WTC11 (cell line): ENCODE measurements at regions not wholly inside any gene's neighbourhood (a gene's known extent, or its start where the extent isn't known, plus 50 kb on each side); places are given as distances from the start of the nearest gene placed in this dataset.

Source experiments
- ATAC-seq: fragments of 200-7000 bp; cut with Tn5 transposase; 2 replicates; pipeline ENCODE4 v1.10.0; 2021; ENCODE audit warnings: mild to moderate bottlenecking, moderate library complexity
- CTCF ChIA-PET: fragments of 300-600 bp; sonication (Branson Sonifier 250); formaldehyde crosslinking; loops from one replicate; lab custom pipeline; 2021; ENCODE audit warnings: antibody characterized with exemption; lab: Charles Lee
- POLR2A ChIA-PET: fragments of 350-600 bp; sonication (Branson Sonifier 250); formaldehyde crosslinking; loops from one replicate; lab custom pipeline; 2021; ENCODE audit warnings: antibody characterized with exemption; lab: Charles Lee
- DNase-seq: peaks from one replicate; pipeline ENCODE4 v3.0.0; 2021; ENCODE audit warnings: low spot score
- H3K27ac Mint-ChIP-seq: 2 replicates; pipeline ENCODE4 v1.8.0; 2021; ENCODE audit warnings: mixed read lengths
- H3K27me3 Mint-ChIP-seq: 2 replicates; pipeline ENCODE4 v1.8.0; 2021; ENCODE audit warnings: low read depth, mild to moderate bottlenecking, moderate library complexity, mixed read lengths
- H3K36me3 Mint-ChIP-seq: 2 replicates; pipeline ENCODE4 v1.8.0; 2021; ENCODE audit warnings: mixed read lengths
- H3K4me1 Mint-ChIP-seq: 2 replicates; pipeline ENCODE4 v1.8.0; 2022; ENCODE audit warnings: mixed read lengths
- H3K4me3 Mint-ChIP-seq: 2 replicates; pipeline ENCODE4 v1.8.0; 2021; ENCODE audit warnings: mild to moderate bottlenecking, moderate library complexity, mixed read lengths
- H3K9me3 Mint-ChIP-seq: 2 replicates; pipeline ENCODE4 v1.8.0; 2021; ENCODE audit warnings: mixed read lengths
- ATF6 ChIP-seq: sonication (generic); formaldehyde crosslinking; IDR thresholded peaks from 2 replicates; pipeline ENCODE4 v1.8.1; 2023; ENCODE audit warnings: mild to moderate bottlenecking, missing genetic modification reagents
- CBFB ChIP-seq: sonication (generic); formaldehyde crosslinking; IDR thresholded peaks from 2 replicates; pipeline ENCODE4 v1.8.1; 2022; ENCODE audit warnings: mild to moderate bottlenecking, low read depth, missing genetic modification reagents
- CTCF ChIP-seq: fragments of 200-600 bp; IDR thresholded peaks from 2 replicates; pipeline ENCODE4 v1.8.0; 2022; ENCODE audit warnings: antibody characterized with exemption
- E2F4 ChIP-seq: sonication (generic); formaldehyde crosslinking; IDR thresholded peaks from 2 replicates; pipeline ENCODE4 v1.8.1; 2022; ENCODE audit warnings: low read depth, mild to moderate bottlenecking, moderate library complexity, missing genetic modification reagents, borderline replicate concordance
- ETV6 ChIP-seq: sonication (generic); formaldehyde crosslinking; IDR thresholded peaks from 2 replicates; pipeline ENCODE4 v1.8.1; 2022; ENCODE audit warnings: mild to moderate bottlenecking, missing genetic modification reagents
- FOXP4 ChIP-seq: sonication (generic); formaldehyde crosslinking; IDR thresholded peaks from 2 replicates; pipeline ENCODE4 v1.8.0; 2022; ENCODE audit warnings: mild to moderate bottlenecking, missing genetic modification reagents
- GABPB1 ChIP-seq: sonication (generic); formaldehyde crosslinking; IDR thresholded peaks from 2 replicates; pipeline ENCODE4 v1.8.1; 2023; ENCODE audit warnings: mild to moderate bottlenecking, missing genetic modification reagents
- JAZF1 ChIP-seq: fragments of 250-450 bp; sonication (Bioruptor Pico); IDR thresholded peaks from 2 replicates; pipeline ENCODE4 v1.9.0; 2021; ENCODE audit warnings: moderate library complexity, mild to moderate bottlenecking, inconsistent platforms
- MYBL2 ChIP-seq: sonication (generic); formaldehyde crosslinking; IDR thresholded peaks from 2 replicates; pipeline ENCODE4 v1.8.1; 2023; ENCODE audit warnings: mild to moderate bottlenecking, moderate library complexity, missing genetic modification reagents
- PREB ChIP-seq: sonication (generic); formaldehyde crosslinking; IDR thresholded peaks from 2 replicates; pipeline ENCODE4 v1.8.1; 2022; ENCODE audit warnings: mild to moderate bottlenecking, missing genetic modification reagents, moderate library complexity, borderline replicate concordance
- STAT6 ChIP-seq: sonication (generic); formaldehyde crosslinking; conservative IDR thresholded peaks from 2 replicates; pipeline ENCODE4 v1.8.1; 2023; ENCODE audit warnings: mild to moderate bottlenecking, low read depth, missing genetic modification reagents, moderate library complexity
- TEAD4 ChIP-seq: sonication (generic); formaldehyde crosslinking; IDR thresholded peaks from 2 replicates; pipeline ENCODE4 v1.8.0; 2022; ENCODE audit warnings: mild to moderate bottlenecking, missing genetic modification reagents
- ZNF532 ChIP-seq: fragments of 250-450 bp; sonication (Bioruptor Pico); IDR thresholded peaks from 2 replicates; pipeline ENCODE4 v1.9.0; 2021; ENCODE audit warnings: mild to moderate bottlenecking, borderline replicate concordance
- ZSCAN18 ChIP-seq: fragments of 250-450 bp; sonication (Bioruptor Pico); IDR thresholded peaks from 2 replicates; pipeline ENCODE4 v2.1.2; 2022; ENCODE audit warnings: mild to moderate bottlenecking, moderate library complexity

GRCh38 chr1:212231372-212231771, 53.8 kb upstream of the PPP2R5A start:
- TF ChIP-seq GABPB1 (CRISPR knock-in tag) (no peak), ETV6 (CRISPR knock-in tag) (no peak), ZSCAN18 (CRISPR knock-in tag) (no peak), E2F4 (CRISPR knock-in tag) (no peak), CBFB (CRISPR knock-in tag) (no peak), ZNF532 (CRISPR knock-in tag) (no peak), TEAD4 (CRISPR knock-in tag) (no peak)
- Mint-ChIP-seq H3K9me3 (0 out of 2 replicates have a peak, but pooled peaks cover 10% of the 10 kb centered on the region), H3K36me3 (no peaks in the 10 kb centered on the region), H3K27me3 (no peaks in the 10 kb centered on the region), H3K4me3 (no peak overlapping the region), H3K27ac (no peak overlapping the region), H3K4me1 (no peaks in the 10 kb centered on the region)
- CTCF ChIA-PET, result interaction anchor here (0.6 to 0.8 kb wide), 2 partner anchors 62 to 109 kb away, joined by 3 to 5 read pairs; no protein-coding TSS in a partner anchor
- DNase-seq (no peak), ATAC-seq (no peak)
- POLR2A ChIA-PET, result no interaction called here

- no peak for ATAC-seq
- DNase-seq, result no peak
- TF ChIP-seq ATF6 (CRISPR knock-in tag) (no peak), PREB (CRISPR knock-in tag) (no peak)
- H3K36me3 Mint-ChIP-seq, result no peaks in the 10 kb centered on the region
- POLR2A ChIA-PET, result no interaction called here
- CTCF ChIA-PET, result interaction anchor here (0.8 kb wide), 1 partner anchor 62 kb away, joined by 3 read pairs; no protein-coding TSS in a partner anchor
- 0 out of 2 replicates have a peak, but pooled peaks cover 10% of the 10 kb centered on the region for H3K9me3 Mint-ChIP-seq
- H3K27me3 Mint-ChIP-seq, result no peaks in the 10 kb centered on the region
- no peak overlapping the region for H3K4me3 Mint-ChIP-seq
- no peak overlapping the region for H3K27ac Mint-ChIP-seq
- no peaks in the 10 kb centered on the region for H3K4me1 Mint-ChIP-seq
These were observed 53.1 kb upstream of the PPP2R5A start for GRCh38 chr1:212232090-212232489.

GRCh38 chr1:212233321-212233720, 51.9 kb upstream of the PPP2R5A start:
- CTCF ChIA-PET, result no interaction called here
- DNase-seq (no peak), ATAC-seq (no peak)
- no peaks in the 10 kb centered on the region for H3K27me3 Mint-ChIP-seq
- H3K36me3 Mint-ChIP-seq, result no peaks in the 10 kb centered on the region
- no peaks in the 10 kb centered on the region for H3K4me1 Mint-ChIP-seq
- no peak overlapping the region for H3K4me3 Mint-ChIP-seq
- POLR2A ChIA-PET, result no interaction called here
- H3K9me3 Mint-ChIP-seq, result 0 out of 2 replicates have a peak, but pooled peaks cover 10% of the 10 kb centered on the region
- H3K27ac Mint-ChIP-seq, result no peak overlapping the region
- TF ChIP-seq FOXP4 (no peak), JAZF1 (CRISPR knock-in tag) (no peak), MYBL2 (CRISPR knock-in tag) (no peak), CTCF (no peak), STAT6 (no peak), ETV6 (CRISPR knock-in tag) (no peak)
